Uterus (tissue), 2 donors: ENCODE measurements at regions not wholly inside any gene's neighbourhood (a gene's known extent, or its start where the extent isn't known, plus 50 kb on each side); places are given as distances from the start of the nearest gene placed in this dataset.

ENCODE experiments used
- POLR2A ChIP-seq, 2 donors: fragments of 450-650 bp; IDR thresholded peaks; one replicate each; pipeline ENCODE4 v1.6.1; 2016; ENCODE audit warnings: antibody characterized with exemption in 2 of 2, mild to moderate bottlenecking in 1 of 2, moderate library complexity in 1 of 2
- TF ChIP-seq, protein P1 (sequence below), 4 experiments: fragments of 200-600 bp in 2 of 4; fragments of 450-650 bp in 2 of 4; sonication (generic) in 2 of 4; IDR thresholded peaks; one replicate each; pipeline ENCODE4 v1.5.1; 2016 to 2019; ENCODE audit warnings: antibody characterized with exemption in 4 of 4, mild to moderate bottlenecking in 2 of 4, moderate library complexity in 1 of 4

- no peak for TF ChIP-seq POLR2A (IDR thresholded peaks at IDR 0.05)
- TF ChIP-seq, protein P1, sequence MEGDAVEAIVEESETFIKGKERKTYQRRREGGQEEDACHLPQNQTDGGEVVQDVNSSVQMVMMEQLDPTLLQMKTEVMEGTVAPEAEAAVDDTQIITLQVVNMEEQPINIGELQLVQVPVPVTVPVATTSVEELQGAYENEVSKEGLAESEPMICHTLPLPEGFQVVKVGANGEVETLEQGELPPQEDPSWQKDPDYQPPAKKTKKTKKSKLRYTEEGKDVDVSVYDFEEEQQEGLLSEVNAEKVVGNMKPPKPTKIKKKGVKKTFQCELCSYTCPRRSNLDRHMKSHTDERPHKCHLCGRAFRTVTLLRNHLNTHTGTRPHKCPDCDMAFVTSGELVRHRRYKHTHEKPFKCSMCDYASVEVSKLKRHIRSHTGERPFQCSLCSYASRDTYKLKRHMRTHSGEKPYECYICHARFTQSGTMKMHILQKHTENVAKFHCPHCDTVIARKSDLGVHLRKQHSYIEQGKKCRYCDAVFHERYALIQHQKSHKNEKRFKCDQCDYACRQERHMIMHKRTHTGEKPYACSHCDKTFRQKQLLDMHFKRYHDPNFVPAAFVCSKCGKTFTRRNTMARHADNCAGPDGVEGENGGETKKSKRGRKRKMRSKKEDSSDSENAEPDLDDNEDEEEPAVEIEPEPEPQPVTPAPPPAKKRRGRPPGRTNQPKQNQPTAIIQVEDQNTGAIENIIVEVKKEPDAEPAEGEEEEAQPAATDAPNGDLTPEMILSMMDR (IDR thresholded peaks at IDR 0.05) = no peak
Observed at GRCh38 chr1:221439747-221440501, 302.0 kb downstream of the DUSP10 start.
